ENCODE measurements at regions not wholly inside any gene's neighbourhood (a gene's known extent, or its start where the extent isn't known, plus 50 kb on each side); places are given as distances from the start of the nearest gene placed in this dataset.

- TF ChIP-seq CTCF (IDR thresholded peaks at IDR 0.05; ENCODE audit: poor library complexity, severe bottlenecking) (no peak), EZH2 (IDR thresholded peaks at IDR 0.05; ENCODE audit: borderline replicate concordance, insufficient read depth, low read length, poor library complexity, severe bottlenecking) (no peak), REST (IDR thresholded peaks at IDR 0.05; ENCODE audit: borderline replicate concordance) (no peak), POLR2AphosphoS5 (IDR thresholded peaks at IDR 0.05) (no peak), MXI1 (conservative IDR thresholded peaks at IDR 0.05; ENCODE audit: poor library complexity, severe bottlenecking) (no peak), EP300 (conservative IDR thresholded peaks at IDR 0.05; ENCODE audit: poor library complexity, severe bottlenecking) (no peak), SMC3 (conservative IDR thresholded peaks at IDR 0.05; ENCODE audit: poor library complexity) (no peak), TAF1 (IDR thresholded peaks at IDR 0.05; ENCODE audit: low read depth) (no peak), RAD21 (conservative IDR thresholded peaks at IDR 0.05) (no peak)
Measured at GRCh38 chr1:29767769-29768425, 531.6 kb downstream of the PTPRU start.

All from neural cell (in vitro differentiated cells).